GM12873 (cell line): ENCODE measurements at regions not wholly inside any gene's neighbourhood (a gene's known extent, or its start where the extent isn't known, plus 50 kb on each side); places are given as distances from the start of the nearest gene placed in this dataset.

Source experiments
- TF ChIP-seq, protein P1 (sequence below): IDR thresholded peaks from 2 replicates; pipeline ENCODE4 v1.5.1; 2012; ENCODE audit warnings: low read depth, mild to moderate bottlenecking, moderate library complexity, low read length, control low read depth; ENCODE audit not compliant: insufficient read depth; ENCODE audit errors: missing control alignments

DNA sequence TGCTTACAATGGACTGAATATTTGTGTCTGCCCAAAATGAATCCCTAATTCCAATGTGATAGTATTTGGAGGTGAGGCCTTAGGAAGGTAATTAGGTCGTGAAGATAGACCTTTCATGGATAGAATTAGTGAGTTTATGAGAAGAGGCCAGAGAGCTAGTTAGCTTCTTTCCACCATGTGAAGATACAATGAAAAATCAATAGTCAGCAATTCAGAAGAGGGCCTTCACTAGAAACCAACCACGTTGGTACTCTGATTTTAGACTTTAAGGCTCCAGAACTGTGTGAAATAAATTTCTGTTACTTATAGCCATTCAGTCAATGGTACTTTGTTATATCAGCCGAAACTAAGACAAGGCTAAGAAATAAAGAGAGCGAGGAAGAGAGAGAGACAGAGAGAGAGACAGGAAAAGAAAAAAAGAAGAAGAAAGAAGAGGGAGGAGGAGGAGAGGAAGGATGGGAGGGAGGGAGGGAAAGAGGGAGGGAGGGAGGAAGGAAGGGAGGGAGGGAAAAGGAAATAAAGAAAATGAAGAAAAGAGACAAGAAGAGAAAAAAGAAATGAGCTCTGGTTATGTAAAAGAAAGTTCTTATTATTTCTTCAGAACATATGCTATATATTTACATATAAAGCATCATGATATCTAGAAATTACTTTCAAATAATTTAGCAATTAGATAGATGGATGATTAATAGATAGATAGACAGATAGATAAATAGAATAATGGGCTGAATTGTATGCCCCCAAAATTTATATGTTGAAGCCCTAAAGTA lies 1725.3 kb downstream of the EFNA5 start:
- TF ChIP-seq, protein P1, sequence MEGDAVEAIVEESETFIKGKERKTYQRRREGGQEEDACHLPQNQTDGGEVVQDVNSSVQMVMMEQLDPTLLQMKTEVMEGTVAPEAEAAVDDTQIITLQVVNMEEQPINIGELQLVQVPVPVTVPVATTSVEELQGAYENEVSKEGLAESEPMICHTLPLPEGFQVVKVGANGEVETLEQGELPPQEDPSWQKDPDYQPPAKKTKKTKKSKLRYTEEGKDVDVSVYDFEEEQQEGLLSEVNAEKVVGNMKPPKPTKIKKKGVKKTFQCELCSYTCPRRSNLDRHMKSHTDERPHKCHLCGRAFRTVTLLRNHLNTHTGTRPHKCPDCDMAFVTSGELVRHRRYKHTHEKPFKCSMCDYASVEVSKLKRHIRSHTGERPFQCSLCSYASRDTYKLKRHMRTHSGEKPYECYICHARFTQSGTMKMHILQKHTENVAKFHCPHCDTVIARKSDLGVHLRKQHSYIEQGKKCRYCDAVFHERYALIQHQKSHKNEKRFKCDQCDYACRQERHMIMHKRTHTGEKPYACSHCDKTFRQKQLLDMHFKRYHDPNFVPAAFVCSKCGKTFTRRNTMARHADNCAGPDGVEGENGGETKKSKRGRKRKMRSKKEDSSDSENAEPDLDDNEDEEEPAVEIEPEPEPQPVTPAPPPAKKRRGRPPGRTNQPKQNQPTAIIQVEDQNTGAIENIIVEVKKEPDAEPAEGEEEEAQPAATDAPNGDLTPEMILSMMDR = no peak

DNA sequence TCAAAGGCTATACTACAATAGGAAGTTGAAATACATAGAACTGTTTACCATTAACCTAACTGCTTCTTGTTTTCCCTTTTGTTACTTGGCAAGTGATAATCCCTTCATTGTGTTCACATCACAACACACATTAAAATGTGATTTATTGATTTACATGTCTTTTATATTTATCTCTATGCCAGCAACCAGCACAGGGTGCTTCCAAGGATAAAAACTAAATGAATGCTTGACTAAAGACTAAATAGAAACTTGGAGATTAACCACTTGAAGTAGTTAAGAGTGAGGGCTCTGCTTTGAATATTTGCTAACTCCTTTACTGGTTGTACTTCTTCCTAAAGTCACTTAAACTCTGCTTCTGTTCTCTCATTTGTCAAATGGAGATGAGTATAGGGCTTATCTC lies 1730.6 kb downstream of the EFNA5 start:
- TF ChIP-seq, protein P1 = no peak

DNA sequence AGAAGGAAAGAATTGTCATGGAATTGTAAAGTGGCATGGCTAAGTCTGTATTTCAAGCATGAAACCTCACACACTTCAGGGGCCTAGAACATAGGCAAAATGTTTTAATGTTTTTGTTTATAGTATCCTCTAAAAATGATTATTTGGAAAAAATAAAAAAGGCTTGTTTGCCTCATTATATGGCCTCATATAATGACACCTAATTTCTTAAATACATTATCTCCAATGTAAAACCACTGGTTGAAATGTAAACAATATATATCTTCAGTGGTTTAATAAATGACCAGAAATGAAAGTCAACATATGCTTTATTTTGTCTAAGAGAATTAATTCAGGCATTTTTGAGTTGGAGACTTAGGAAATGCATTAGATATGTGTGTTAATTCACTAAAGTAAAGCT lies 1736.6 kb downstream of the EFNA5 start:
- TF ChIP-seq, protein P1 = no peak

DNA sequence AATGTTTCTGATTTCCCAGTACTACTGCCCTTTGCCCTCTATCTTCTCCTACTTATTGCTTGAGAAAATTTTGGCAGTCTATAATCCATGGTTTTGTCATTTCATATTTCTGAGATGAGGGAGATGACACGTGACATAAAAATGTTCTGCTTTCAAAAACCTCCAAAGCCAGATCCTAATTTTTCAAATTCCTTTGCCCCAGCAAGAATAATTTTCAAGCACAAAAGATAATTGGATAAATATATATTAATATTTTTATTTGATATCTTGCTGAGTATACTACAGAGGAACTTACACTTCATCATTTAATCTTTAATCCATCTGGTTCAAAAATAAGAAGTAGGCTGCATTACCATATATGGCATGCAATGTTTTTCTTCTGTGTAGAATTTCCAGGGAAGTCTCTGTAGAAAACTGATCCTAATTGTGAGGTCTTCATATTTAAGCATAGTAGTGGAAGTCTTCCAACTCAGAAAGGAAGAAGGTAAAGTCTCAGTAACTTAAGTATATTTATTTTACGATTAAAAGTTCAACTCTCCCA lies 1738.8 kb downstream of the EFNA5 start:
- TF ChIP-seq, protein P1 = no peak

DNA sequence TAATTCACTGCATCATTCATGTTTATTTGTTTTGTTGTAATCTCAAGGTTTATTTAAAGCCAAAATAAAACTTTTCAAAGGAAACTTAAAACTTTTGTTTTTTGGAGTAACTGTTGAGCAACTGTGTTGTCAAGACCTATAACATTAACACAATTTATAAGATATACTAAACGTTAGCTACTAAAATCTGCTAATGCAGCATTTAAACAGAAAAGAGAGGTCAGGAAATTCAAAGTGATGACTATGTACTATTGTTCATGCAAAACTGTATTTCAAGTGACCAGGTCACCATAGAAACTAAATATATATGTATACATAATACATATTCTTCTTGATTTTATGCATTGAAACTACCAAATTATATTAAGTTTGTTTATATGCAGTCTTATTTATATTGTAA lies 1740.9 kb downstream of the EFNA5 start:
- TF ChIP-seq, protein P1 = no peak

DNA sequence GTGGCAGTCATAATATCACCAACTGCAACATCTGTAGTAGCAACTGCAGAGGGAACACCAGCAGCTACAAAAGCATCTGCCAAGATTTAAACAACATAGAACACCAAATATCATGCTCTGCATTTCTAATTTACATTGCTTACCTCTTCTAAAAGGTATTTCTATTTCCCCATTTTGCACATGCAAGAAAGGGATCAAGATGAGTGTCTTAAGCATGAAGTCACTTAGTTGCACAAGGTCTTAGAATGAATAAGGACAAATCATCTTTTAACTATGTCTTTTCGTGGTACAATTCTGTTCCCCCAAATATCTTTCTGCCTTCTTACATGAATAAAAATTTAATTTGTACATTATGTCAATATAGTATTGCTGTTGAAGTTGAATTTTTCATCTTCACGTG lies 1746.4 kb downstream of the EFNA5 start:
- TF ChIP-seq, protein P1 = no peak

DNA sequence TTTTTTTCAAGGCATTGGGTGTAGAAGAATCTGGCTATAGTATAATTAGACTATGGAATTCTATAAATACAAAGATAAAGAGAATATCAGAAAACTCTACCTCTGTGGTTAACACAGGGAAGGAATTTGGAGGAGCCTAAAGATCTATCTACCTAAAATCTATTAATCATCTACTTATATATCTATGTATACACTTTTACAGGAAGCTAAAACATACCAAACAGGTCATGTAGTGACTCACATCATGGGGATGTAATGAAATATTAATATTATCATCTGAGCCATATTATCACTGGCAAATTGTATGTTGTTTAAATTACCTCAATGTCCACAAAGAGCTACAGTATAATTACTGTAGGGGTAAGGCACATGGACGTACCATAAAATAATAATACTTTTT lies 1748.2 kb downstream of the EFNA5 start:
- TF ChIP-seq, protein P1 = no peak
